Fibroblast of mammary gland (primary cell): ENCODE measurements at regions not wholly inside any gene's neighbourhood (a gene's known extent, or its start where the extent isn't known, plus 50 kb on each side); places are given as distances from the start of the nearest gene placed in this dataset.

Source experiments
- DNase-seq: peaks from one replicate; pipeline ENCODE4 v3.0.0-alpha.2; 2010; ENCODE audit warnings: low read depth
- H3K4me3 ChIP-seq: 2 replicates; pipeline ENCODE4 v1.5.1; 2011; ENCODE audit warnings: low read depth, mild to moderate bottlenecking, low read length, moderate library complexity; ENCODE audit not compliant: control insufficient read depth
- CTCF ChIP-seq: conservative IDR thresholded peaks from 2 replicates; pipeline ENCODE4 v1.5.1; 2011; ENCODE audit warnings: low read depth, low read length, inconsistent platforms; ENCODE audit not compliant: control insufficient read depth, insufficient read depth

- no peak overlapping the region for H3K4me3 ChIP-seq
- DNase-seq, result no peak
- no peak for TF ChIP-seq CTCF
Observed at GRCh38 chr7:35468606-35469005, 214.7 kb upstream of the TBX20 start.

GRCh38 chr7:35467456-35467978 lies 213.6 kb upstream of the TBX20 start:
- H3K4me3 ChIP-seq, result no peak overlapping the region
- DNase-seq, result no peak
- no peak for TF ChIP-seq CTCF

GRCh38 chr7:35465791-35466336 lies 212.0 kb upstream of the TBX20 start:
- no peak overlapping the region for H3K4me3 ChIP-seq
- TF ChIP-seq CTCF, result no peak
- no peak for DNase-seq

- no peak for TF ChIP-seq CTCF
- no peak for DNase-seq
- no peak overlapping the region for H3K4me3 ChIP-seq
Observed at GRCh38 chr7:35463751-35464150, 209.9 kb upstream of the TBX20 start.

GRCh38 chr7:35463176-35463700 lies 209.3 kb upstream of the TBX20 start:
- TF ChIP-seq CTCF, result no peak
- no peak overlapping the region for H3K4me3 ChIP-seq
- no peak for DNase-seq

- no peak for TF ChIP-seq CTCF
- H3K4me3 ChIP-seq, result no peak overlapping the region
- DNase-seq, result no peak
Observed at GRCh38 chr7:35454575-35455385, 200.9 kb upstream of the TBX20 start.
